ENCODE measurements at regions not wholly inside any gene's neighbourhood (a gene's known extent, or its start where the extent isn't known, plus 50 kb on each side); places are given as distances from the start of the nearest gene placed in this dataset.
A peak's percentile ranks its signal among the peaks of the same experiment; 100 is the strongest.

- no peak for DNase-seq
Measured at GRCh38 chr13:30845297-30846214, 60.5 kb upstream of the MEDAG start.

GRCh38 chr13:30846311-30846710 lies 59.8 kb upstream of the MEDAG start:
- no peak for DNase-seq

GRCh38 chr13:30846866-30847265 lies 59.2 kb upstream of the MEDAG start:
- DNase-seq = no peak

- peak in 1 of 2 experiments; percentile 44 for DNase-seq
Measured at GRCh38 chr13:30847650-30848307, 58.3 kb upstream of the MEDAG start.

- no peak for DNase-seq
Measured at GRCh38 chr13:30848332-30849027, 57.6 kb upstream of the MEDAG start.

- DNase-seq = no peak
Measured at GRCh38 chr13:30849611-30850010, 56.5 kb upstream of the MEDAG start.

- no peak for DNase-seq
Measured at GRCh38 chr13:30850204-30850866, 55.7 kb upstream of the MEDAG start.

- no peak for DNase-seq
Measured at GRCh38 chr13:30850867-30851211, 55.2 kb upstream of the MEDAG start.

- DNase-seq = no peak
Measured at GRCh38 chr13:30851697-30852096, 54.4 kb upstream of the MEDAG start.

- no peak for DNase-seq
Measured at GRCh38 chr13:30855569-30855968, 50.5 kb upstream of the MEDAG start.

GRCh38 chr13:30856005-30856790 lies 49.9 kb upstream of the MEDAG start:
- no peak for DNase-seq
